Mesenchymal stem cell (in vitro differentiated cells and primary cell): ENCODE measurements at regions not wholly inside any gene's neighbourhood (a gene's known extent, or its start where the extent isn't known, plus 50 kb on each side); places are given as distances from the start of the nearest gene placed in this dataset.

Experiments used
- DNase-seq: peaks from one replicate; pipeline ENCODE4 v3.0.0-alpha.2; 2013
- H2AFZ ChIP-seq: one replicate; pipeline ENCODE4 v1.6.1; 2013; ENCODE audit warnings: low read depth, mild to moderate bottlenecking, control low read depth, inconsistent platforms, low read length, moderate library complexity
- H2AK5ac ChIP-seq: 2 replicates; pipeline ENCODE4 v1.6.1; 2013; ENCODE audit warnings: low read length, moderate library complexity, mild to moderate bottlenecking, inconsistent platforms; ENCODE audit not compliant: severe bottlenecking
- H2BK120ac ChIP-seq: one replicate; pipeline ENCODE4 v1.6.1; 2013; ENCODE audit warnings: low read depth, mild to moderate bottlenecking, inconsistent platforms, low read length, moderate library complexity
- H2BK12ac ChIP-seq, 2 experiments: one replicate each; pipeline ENCODE4 v1.6.1; 2013; ENCODE audit warnings: inconsistent platforms in 2 of 2, low read length in 2 of 2, mild to moderate bottlenecking in 2 of 2, moderate library complexity in 2 of 2, control low read depth in 1 of 2
- H2BK15ac ChIP-seq: one replicate; pipeline ENCODE4 v1.6.1; 2013; ENCODE audit warnings: mild to moderate bottlenecking, low read depth, inconsistent platforms; ENCODE audit not compliant: poor library complexity, severe bottlenecking
- H2BK5ac ChIP-seq: 2 replicates; pipeline ENCODE4 v1.6.1; 2013; ENCODE audit warnings: low read depth, mild to moderate bottlenecking, low read length, control low read depth, inconsistent platforms; ENCODE audit not compliant: poor library complexity, severe bottlenecking
- H3K14ac ChIP-seq, 2 experiments: one replicate each; pipeline ENCODE4 v1.6.1; 2013; ENCODE audit warnings: inconsistent platforms in 2 of 2, low read length in 2 of 2, control low read depth in 1 of 2, mild to moderate bottlenecking in 1 of 2, moderate library complexity in 1 of 2
- H3K18ac ChIP-seq, 2 experiments: one replicate each; pipeline ENCODE4 v1.6.1; 2013; ENCODE audit warnings: inconsistent platforms in 2 of 2, low read length in 2 of 2, control low read depth in 1 of 2, low read depth in 1 of 2, mild to moderate bottlenecking in 1 of 2
- H3K23ac ChIP-seq, 2 experiments: one replicate each; pipeline ENCODE4 v1.6.1; 2013; ENCODE audit warnings: inconsistent platforms in 2 of 2, low read length in 2 of 2, mild to moderate bottlenecking in 2 of 2, moderate library complexity in 2 of 2, control low read depth in 1 of 2
- H3K27ac ChIP-seq: 2 replicates; pipeline ENCODE4 v1.5.1; 2013; ENCODE audit warnings: mild to moderate bottlenecking, moderate library complexity, low read length, control low read depth, inconsistent platforms; ENCODE audit not compliant: poor library complexity, severe bottlenecking
- H3K27me3 ChIP-seq, 2 experiments: 2 replicates each; pipeline versions ENCODE4 v1.6.1 to v1.7.0; 2013; ENCODE audit warnings: low read length in 2 of 2, mild to moderate bottlenecking in 2 of 2, moderate library complexity in 2 of 2, control low read depth in 1 of 2, inconsistent platforms in 1 of 2; ENCODE audit not compliant: control insufficient read depth in 1 of 2, insufficient read depth in 1 of 2
- H3K36me3 ChIP-seq, 2 experiments: 2 replicates each; pipeline versions ENCODE4 v1.6.1 to v1.7.0; 2013; ENCODE audit warnings: low read length in 2 of 2, control low read depth in 1 of 2, inconsistent platforms in 1 of 2, low read depth in 1 of 2, mild to moderate bottlenecking in 1 of 2; ENCODE audit not compliant: insufficient read depth in 2 of 2, control insufficient read depth in 1 of 2
- H3K4ac ChIP-seq, 2 experiments: one replicate each; pipeline ENCODE4 v1.6.1; 2013; ENCODE audit warnings: inconsistent platforms in 2 of 2, low read length in 2 of 2, mild to moderate bottlenecking in 2 of 2, moderate library complexity in 2 of 2, control low read depth in 1 of 2, low read depth in 1 of 2
- H3K4me1 ChIP-seq: 2 replicates; pipeline ENCODE4 v1.6.1; 2013; ENCODE audit warnings: low read depth, low read length, control low read depth; ENCODE audit not compliant: control insufficient read depth, insufficient read depth
- H3K4me2 ChIP-seq: 2 replicates; pipeline ENCODE4 v1.6.1; 2013; ENCODE audit warnings: low read length, mild to moderate bottlenecking, inconsistent platforms; ENCODE audit not compliant: poor library complexity, severe bottlenecking
- H3K4me3 ChIP-seq, 2 experiments: 2 replicates each; pipeline versions ENCODE4 v1.5.1 to v1.7.0; 2013; ENCODE audit warnings: low read length in 2 of 2, mild to moderate bottlenecking in 2 of 2, control low read depth in 1 of 2, low read depth in 1 of 2; ENCODE audit not compliant: insufficient read depth in 1 of 2
- H3K79me1 ChIP-seq: replicated peaks from 2 replicates; pipeline ENCODE4 v1.6.1; 2013; ENCODE audit warnings: mild to moderate bottlenecking, control low read depth, low read length, inconsistent platforms; ENCODE audit not compliant: poor library complexity, severe bottlenecking
- H3K9ac ChIP-seq: 2 replicates; pipeline ENCODE4 v1.7.0; 2013; ENCODE audit warnings: mild to moderate bottlenecking, low read length, moderate library complexity
- H3K9me3 ChIP-seq: 2 replicates; pipeline ENCODE4 v1.7.0; 2013; ENCODE audit warnings: mild to moderate bottlenecking, low read length; ENCODE audit not compliant: control insufficient read depth
- H4K8ac ChIP-seq: one replicate; pipeline ENCODE4 v1.6.1; 2013; ENCODE audit warnings: inconsistent platforms, mild to moderate bottlenecking, low read length, moderate library complexity
- H4K91ac ChIP-seq: one replicate; pipeline ENCODE4 v1.6.1; 2013; ENCODE audit warnings: mild to moderate bottlenecking, low read length, inconsistent platforms
- WGBS: methylation state at CpG from one replicate; pipeline ENCODE4 v1.1.7; 2013; ENCODE audit warnings: mixed read lengths; 5-methylcytosine and 5-hydroxymethylcytosine counted together

DNA sequence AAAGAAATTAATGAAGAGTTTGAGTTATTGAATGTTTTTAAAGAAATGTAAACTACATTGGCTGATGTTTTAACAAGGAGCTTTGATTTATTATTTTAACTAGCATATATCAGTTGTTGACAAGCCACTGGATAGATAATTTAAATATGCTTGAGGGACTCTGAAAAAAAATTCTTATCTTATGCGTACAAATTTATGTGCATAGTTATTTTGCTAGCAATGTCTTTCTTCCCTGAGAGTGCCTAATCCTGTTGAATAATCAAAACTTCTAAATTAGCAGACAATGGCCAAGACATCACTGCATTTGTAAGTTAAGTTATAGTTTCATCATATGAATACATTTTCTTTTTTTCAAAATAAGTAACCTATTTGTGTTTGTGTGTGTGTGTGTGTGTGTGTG lies 342.3 kb downstream of the MED10 start:
- Histone ChIP-seq H3K4me1 (no peaks in the 10 kb centered on the region), H4K91ac (no peak overlapping the region), H3K27me3 (peaks cover 0 to 7% of the 10 kb centered on the region in 2 experiments), H4K8ac (no peak overlapping the region), H2BK12ac (no peak overlapping the region), H2AFZ (no peak overlapping the region), H3K36me3 (no peaks in the 10 kb centered on the region), H3K4me2 (no peak overlapping the region), H3K9ac (no peak overlapping the region), H3K14ac (no peak overlapping the region), H3K4me3 (no peak overlapping the region), H2BK120ac (no peak overlapping the region), H3K27ac (no peak overlapping the region), H2BK15ac (no peak overlapping the region), H3K79me1 (no peaks in the 10 kb centered on the region), H2AK5ac (no peak overlapping the region), H3K4ac (no peak overlapping the region), H3K23ac (no peak overlapping the region), H3K9me3 (no peaks in the 10 kb centered on the region), H2BK5ac (no peak overlapping the region), H3K18ac (no peak overlapping the region)
- WGBS = 88% methylated on average over 1 of the region's 1 CpG
- no peak for DNase-seq

GRCh38 chr5:6029811-6030271 lies 348.5 kb downstream of the MED10 start:
- no peaks in the 10 kb centered on the region for H3K27me3 ChIP-seq
- no peak overlapping the region for H2BK120ac ChIP-seq
- no peak for DNase-seq
- no peak overlapping the region for H3K4me3 ChIP-seq
- no peak overlapping the region for H2AK5ac ChIP-seq
- no peak overlapping the region for H2BK5ac ChIP-seq
- H3K79me1 ChIP-seq = no peaks in the 10 kb centered on the region
- no peak overlapping the region for H3K9ac ChIP-seq
- H4K91ac ChIP-seq = no peak overlapping the region
- H3K9me3 ChIP-seq = no peaks in the 10 kb centered on the region
- no peaks in the 10 kb centered on the region for H3K4me1 ChIP-seq
- H2AFZ ChIP-seq = no peak overlapping the region
- H3K27ac ChIP-seq = no peak overlapping the region
- 56% methylated on average over 5 of the region's 7 CpGs for WGBS
- no peak overlapping the region for H4K8ac ChIP-seq
- no peak overlapping the region for H2BK15ac ChIP-seq
- H3K36me3 ChIP-seq = no peaks in the 10 kb centered on the region
- no peak overlapping the region for H3K4me2 ChIP-seq
- no peak overlapping the region for H3K14ac ChIP-seq
- no peak overlapping the region for H3K4ac ChIP-seq
- no peak overlapping the region for H3K18ac ChIP-seq
- H2BK12ac ChIP-seq = no peak overlapping the region
- H3K23ac ChIP-seq = no peak overlapping the region

DNA sequence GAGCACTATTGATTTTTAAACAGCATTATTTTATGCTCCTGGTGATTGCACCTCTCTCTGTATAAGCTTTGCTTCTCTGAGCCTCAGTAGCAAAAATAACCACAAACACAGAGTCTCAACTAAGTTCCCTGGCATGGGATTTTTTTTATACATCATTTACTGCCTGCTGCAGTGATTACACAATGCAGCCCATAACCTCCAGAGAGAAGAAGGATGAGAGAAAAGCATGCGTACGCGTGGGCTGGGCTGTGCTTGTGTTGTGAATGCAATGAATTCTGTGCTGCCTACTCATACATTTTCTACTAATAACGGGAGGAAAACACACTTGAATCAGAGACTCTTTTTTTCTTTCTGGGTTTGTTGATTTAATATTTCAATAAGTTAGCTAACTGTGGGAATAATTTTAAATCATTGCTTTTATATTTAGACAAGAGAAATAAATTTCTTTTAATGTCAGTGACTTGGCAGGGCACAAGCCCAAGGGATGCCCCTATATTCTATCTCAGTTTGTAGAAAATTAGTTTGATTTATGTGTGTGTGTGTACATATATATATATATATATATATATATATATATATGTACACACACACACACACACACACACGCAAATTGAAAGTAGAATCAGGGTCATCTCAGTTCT lies 351.5 kb downstream of the MED10 start:
- H3K9me3 ChIP-seq = no peaks in the 10 kb centered on the region
- no peak overlapping the region for H2BK5ac ChIP-seq
- H3K23ac ChIP-seq = no peak overlapping the region
- H3K36me3 ChIP-seq = no peaks in the 10 kb centered on the region
- H3K4me2 ChIP-seq = no peak overlapping the region
- no CpG with 5 or more reads among the region's 5 CpGs for WGBS
- H3K9ac ChIP-seq = no peak overlapping the region
- no peaks in the 10 kb centered on the region for H3K79me1 ChIP-seq
- H4K91ac ChIP-seq = no peak overlapping the region
- H3K27me3 ChIP-seq = no peaks in the 10 kb centered on the region
- no peak overlapping the region for H3K27ac ChIP-seq
- H3K4ac ChIP-seq = no peak overlapping the region
- no peak for DNase-seq
- no peak overlapping the region for H2AK5ac ChIP-seq
- no peak overlapping the region for H2AFZ ChIP-seq
- H4K8ac ChIP-seq = no peak overlapping the region
- H3K4me3 ChIP-seq = no peak overlapping the region
- H3K18ac ChIP-seq = no peak overlapping the region
- no peak overlapping the region for H2BK15ac ChIP-seq
- H3K4me1 ChIP-seq = no peaks in the 10 kb centered on the region
- no peak overlapping the region for H2BK12ac ChIP-seq
- H3K14ac ChIP-seq = no peak overlapping the region
- H2BK120ac ChIP-seq = no peak overlapping the region

GRCh38 chr5:6019612-6020011 lies 358.7 kb downstream of the MED10 start:
- Histone ChIP-seq H2BK5ac (no peak overlapping the region), H2BK12ac (no peak overlapping the region), H4K91ac (no peak overlapping the region), H2BK120ac (no peak overlapping the region), H3K36me3 (no peaks in the 10 kb centered on the region), H3K23ac (no peak overlapping the region), H2AFZ (no peak overlapping the region), H3K4ac (no peak overlapping the region), H3K4me2 (no peak overlapping the region), H2BK15ac (no peak overlapping the region), H3K4me3 (no peak overlapping the region), H3K9me3 (no peaks in the 10 kb centered on the region), H3K18ac (no peak overlapping the region), H3K27me3 (no peaks in the 10 kb centered on the region), H3K9ac (no peak overlapping the region), H3K79me1 (no peaks in the 10 kb centered on the region), H2AK5ac (no peak overlapping the region), H3K27ac (no peak overlapping the region), H3K14ac (no peak overlapping the region), H3K4me1 (no peaks in the 10 kb centered on the region), H4K8ac (no peak overlapping the region)
- DNase-seq = no peak
- WGBS = 30% methylated on average over 1 of the region's 4 CpGs
